Breast epithelium (tissue), 3 donors: ENCODE measurements at regions not wholly inside any gene's neighbourhood (a gene's known extent, or its start where the extent isn't known, plus 50 kb on each side); places are given as distances from the start of the nearest gene placed in this dataset.

Experiments
- POLR2A ChIP-seq: fragments of 450-650 bp; IDR thresholded peaks from one replicate; pipeline ENCODE4 v1.6.1; 2016; ENCODE audit warnings: antibody characterized with exemption, mild to moderate bottlenecking, moderate library complexity
- POLR2AphosphoS5 ChIP-seq, 3 donors: sonication (generic); formaldehyde crosslinking; IDR thresholded peaks; one replicate each; pipeline ENCODE4 v1.6.1; 2017; ENCODE audit warnings: antibody characterized with exemption in 3 of 3
- TF ChIP-seq, protein P1 (sequence below), 3 donors: fragments of 450-650 bp; IDR thresholded peaks; one replicate each; pipeline ENCODE4 v1.5.1; 2016 to 2017; ENCODE audit warnings: antibody characterized with exemption in 3 of 3, mild to moderate bottlenecking in 3 of 3, moderate library complexity in 3 of 3

GRCh38 chr6:165991341-165991740, 176.3 kb downstream of the TBXT start:
- TF ChIP-seq, protein P1, sequence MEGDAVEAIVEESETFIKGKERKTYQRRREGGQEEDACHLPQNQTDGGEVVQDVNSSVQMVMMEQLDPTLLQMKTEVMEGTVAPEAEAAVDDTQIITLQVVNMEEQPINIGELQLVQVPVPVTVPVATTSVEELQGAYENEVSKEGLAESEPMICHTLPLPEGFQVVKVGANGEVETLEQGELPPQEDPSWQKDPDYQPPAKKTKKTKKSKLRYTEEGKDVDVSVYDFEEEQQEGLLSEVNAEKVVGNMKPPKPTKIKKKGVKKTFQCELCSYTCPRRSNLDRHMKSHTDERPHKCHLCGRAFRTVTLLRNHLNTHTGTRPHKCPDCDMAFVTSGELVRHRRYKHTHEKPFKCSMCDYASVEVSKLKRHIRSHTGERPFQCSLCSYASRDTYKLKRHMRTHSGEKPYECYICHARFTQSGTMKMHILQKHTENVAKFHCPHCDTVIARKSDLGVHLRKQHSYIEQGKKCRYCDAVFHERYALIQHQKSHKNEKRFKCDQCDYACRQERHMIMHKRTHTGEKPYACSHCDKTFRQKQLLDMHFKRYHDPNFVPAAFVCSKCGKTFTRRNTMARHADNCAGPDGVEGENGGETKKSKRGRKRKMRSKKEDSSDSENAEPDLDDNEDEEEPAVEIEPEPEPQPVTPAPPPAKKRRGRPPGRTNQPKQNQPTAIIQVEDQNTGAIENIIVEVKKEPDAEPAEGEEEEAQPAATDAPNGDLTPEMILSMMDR (IDR thresholded peaks at IDR 0.05) = no peak
- TF ChIP-seq POLR2AphosphoS5 (IDR thresholded peaks at IDR 0.05) (no peak), POLR2A (no peak)
